ENCODE measurements at regions not wholly inside any gene's neighbourhood (a gene's known extent, or its start where the extent isn't known, plus 50 kb on each side); places are given as distances from the start of the nearest gene placed in this dataset.
"Not testable (repeated sequence)": the region's sequence is repeated elsewhere in the genome, so short reads cannot be mapped to it uniquely, and the experiment has no call there.

DNA sequence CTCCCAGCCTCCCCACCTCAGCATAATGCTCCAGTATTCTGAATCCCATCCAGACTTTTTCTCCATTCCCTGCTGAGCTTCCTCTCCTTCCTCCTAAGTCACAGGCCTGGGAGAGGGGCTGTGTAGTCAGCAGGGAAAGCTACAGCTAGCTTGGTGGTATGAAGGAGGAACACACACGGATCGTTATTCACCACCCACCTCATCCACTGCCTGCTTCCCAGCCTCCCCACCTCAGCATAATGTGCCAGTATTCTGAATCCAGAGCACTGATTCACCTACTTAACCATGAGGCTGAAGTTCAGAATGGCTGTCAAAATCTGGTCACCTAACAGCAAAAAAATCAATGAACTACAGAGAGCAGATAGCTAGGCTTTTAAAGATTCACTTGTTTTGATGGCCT is 806.6 kb upstream of the AMELY start:
- Histone ChIP-seq H3K36me3 (replicated peaks in 1 of 2; ENCODE audit: control insufficient read depth in 1 of 2, insufficient read depth in 2 of 2, low read length in 2 of 2) (no peaks in the 10 kb centered on the region), H3K9ac (ENCODE audit: insufficient read depth, low read length, poor library complexity, severe bottlenecking) (no peak overlapping the region), H3K27me3 (ENCODE audit: control insufficient read depth in 2 of 2, insufficient read depth in 2 of 2, low read length in 2 of 2) (no peaks in the 10 kb centered on the region), H3K4me1 (ENCODE audit: control insufficient read depth in 1 of 2, insufficient read depth in 2 of 2, low read length in 2 of 2) (peaks cover 0 to 19% of the 10 kb centered on the region in 2 donors), H3K4me2 (replicated peaks; ENCODE audit: extremely low read depth, low read length, poor library complexity, severe bottlenecking) (no peak overlapping the region), H3K4me3 (replicated peaks in 1 of 3; ENCODE audit: low read depth in 2 of 3, low read length in 3 of 3) (no peak overlapping the region), H3K79me2 (ENCODE audit: insufficient read depth, low read length) (no peaks in the 10 kb centered on the region), H4K20me1 (ENCODE audit: insufficient read depth, low read length) (no peaks in the 10 kb centered on the region), H2AFZ (ENCODE audit: insufficient read depth, low read depth, low read length, poor library complexity, severe bottlenecking) (no peak overlapping the region), H3K27ac (ENCODE audit: low read depth in 1 of 2, low read length in 2 of 2) (no peak overlapping the region), H3K9me3 (replicated peaks in 1 of 2; ENCODE audit: control insufficient read depth in 1 of 2, insufficient read depth in 1 of 2, low read length in 2 of 2) (no peaks in the 10 kb centered on the region)
- intact Hi-C loops (cut with micrococcal nuclease): no loop called here
- WGBS (ENCODE audit: insufficient coverage): no CpG with 5 or more reads among the region's 2 CpGs
- TF ChIP-seq, protein P1, sequence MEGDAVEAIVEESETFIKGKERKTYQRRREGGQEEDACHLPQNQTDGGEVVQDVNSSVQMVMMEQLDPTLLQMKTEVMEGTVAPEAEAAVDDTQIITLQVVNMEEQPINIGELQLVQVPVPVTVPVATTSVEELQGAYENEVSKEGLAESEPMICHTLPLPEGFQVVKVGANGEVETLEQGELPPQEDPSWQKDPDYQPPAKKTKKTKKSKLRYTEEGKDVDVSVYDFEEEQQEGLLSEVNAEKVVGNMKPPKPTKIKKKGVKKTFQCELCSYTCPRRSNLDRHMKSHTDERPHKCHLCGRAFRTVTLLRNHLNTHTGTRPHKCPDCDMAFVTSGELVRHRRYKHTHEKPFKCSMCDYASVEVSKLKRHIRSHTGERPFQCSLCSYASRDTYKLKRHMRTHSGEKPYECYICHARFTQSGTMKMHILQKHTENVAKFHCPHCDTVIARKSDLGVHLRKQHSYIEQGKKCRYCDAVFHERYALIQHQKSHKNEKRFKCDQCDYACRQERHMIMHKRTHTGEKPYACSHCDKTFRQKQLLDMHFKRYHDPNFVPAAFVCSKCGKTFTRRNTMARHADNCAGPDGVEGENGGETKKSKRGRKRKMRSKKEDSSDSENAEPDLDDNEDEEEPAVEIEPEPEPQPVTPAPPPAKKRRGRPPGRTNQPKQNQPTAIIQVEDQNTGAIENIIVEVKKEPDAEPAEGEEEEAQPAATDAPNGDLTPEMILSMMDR (IDR thresholded peaks at IDR 0.05): no peak
- no peak overlapping the region for H3K27ac Mint-ChIP-seq
- DNase-seq: no peak
- H3K4me3 Mint-ChIP-seq: no peak overlapping the region
- H3K4me1 Mint-ChIP-seq: peaks cover 24% of the 10 kb centered on the region
- no peaks in the 10 kb centered on the region for H3K9me3 Mint-ChIP-seq
- no peaks in the 10 kb centered on the region for H3K27me3 Mint-ChIP-seq (ENCODE audit: low read depth in 3 of 3)
- H3K36me3 Mint-ChIP-seq: no peaks in the 10 kb centered on the region

GRCh38 chrY:7714426-7714825 is 802.9 kb upstream of the AMELY start:
- H3K27me3 ChIP-seq (ENCODE audit: control insufficient read depth in 2 of 2, insufficient read depth in 2 of 2, low read length in 2 of 2): no peaks in the 10 kb centered on the region
- no peak overlapping the region for H3K4me2 ChIP-seq (replicated peaks; ENCODE audit: extremely low read depth, low read length, poor library complexity, severe bottlenecking)
- peaks cover 11% of the 10 kb centered on the region for H3K4me1 Mint-ChIP-seq
- no CpG with 5 or more reads among the region's 2 CpGs for WGBS (ENCODE audit: insufficient coverage)
- H3K36me3 Mint-ChIP-seq: no peaks in the 10 kb centered on the region
- peak overlapping the region in 1 of 7 donors; percentile 63 for H3K27ac Mint-ChIP-seq
- no peaks in the 10 kb centered on the region for H3K27me3 Mint-ChIP-seq (ENCODE audit: low read depth in 3 of 3)
- H3K9me3 ChIP-seq (replicated peaks in 1 of 2; ENCODE audit: control insufficient read depth in 1 of 2, insufficient read depth in 1 of 2, low read length in 2 of 2): no peaks in the 10 kb centered on the region
- H3K79me2 ChIP-seq (ENCODE audit: insufficient read depth, low read length): no peaks in the 10 kb centered on the region
- no peak overlapping the region for H2AFZ ChIP-seq (ENCODE audit: insufficient read depth, low read depth, low read length, poor library complexity, severe bottlenecking)
- H3K27ac ChIP-seq (ENCODE audit: low read depth in 1 of 2, low read length in 2 of 2): no peak overlapping the region
- H3K9me3 Mint-ChIP-seq: peaks cover 0 to 4% (median 0%) of the 10 kb centered on the region in 7 donors
- H3K36me3 ChIP-seq (replicated peaks in 1 of 2; ENCODE audit: control insufficient read depth in 1 of 2, insufficient read depth in 2 of 2, low read length in 2 of 2): no peaks in the 10 kb centered on the region
- peak in 1 of 3 donors; percentile 2 for DNase-seq
- no peak overlapping the region for H3K9ac ChIP-seq (ENCODE audit: insufficient read depth, low read length, poor library complexity, severe bottlenecking)
- intact Hi-C loops (cut with micrococcal nuclease): no loop called here
- peaks cover 0 to 6% of the 10 kb centered on the region in 2 donors for H3K4me1 ChIP-seq (ENCODE audit: control insufficient read depth in 1 of 2, insufficient read depth in 2 of 2, low read length in 2 of 2)
- H3K4me3 Mint-ChIP-seq: no peak overlapping the region
- TF ChIP-seq, protein P1 (IDR thresholded peaks at IDR 0.05): no peak
- H4K20me1 ChIP-seq (ENCODE audit: insufficient read depth, low read length): no peaks in the 10 kb centered on the region
- H3K4me3 ChIP-seq (replicated peaks in 1 of 3; ENCODE audit: low read depth in 2 of 3, low read length in 3 of 3): no peak overlapping the region

- H2AFZ ChIP-seq (ENCODE audit: insufficient read depth, low read depth, low read length, poor library complexity, severe bottlenecking); DNase-seq; H3K9me3 Mint-ChIP-seq; H3K4me1 ChIP-seq (ENCODE audit: control insufficient read depth in 1 of 2, insufficient read depth in 2 of 2, low read length in 2 of 2); H3K9me3 ChIP-seq (replicated peaks in 1 of 2; ENCODE audit: control insufficient read depth in 1 of 2, insufficient read depth in 1 of 2, low read length in 2 of 2); H3K4me3 Mint-ChIP-seq; H4K20me1 ChIP-seq (ENCODE audit: insufficient read depth, low read length); H3K9ac ChIP-seq (ENCODE audit: insufficient read depth, low read length, poor library complexity, severe bottlenecking); H3K27me3 Mint-ChIP-seq (ENCODE audit: low read depth in 3 of 3); H3K4me2 ChIP-seq (replicated peaks; ENCODE audit: extremely low read depth, low read length, poor library complexity, severe bottlenecking); H3K36me3 Mint-ChIP-seq; H3K36me3 ChIP-seq (replicated peaks in 1 of 2; ENCODE audit: control insufficient read depth in 1 of 2, insufficient read depth in 2 of 2, low read length in 2 of 2); H3K27ac ChIP-seq (ENCODE audit: low read depth in 1 of 2, low read length in 2 of 2); H3K4me3 ChIP-seq (replicated peaks in 1 of 3; ENCODE audit: low read depth in 2 of 3, low read length in 3 of 3); H3K27me3 ChIP-seq (ENCODE audit: control insufficient read depth in 2 of 2, insufficient read depth in 2 of 2, low read length in 2 of 2); intact Hi-C loops (cut with micrococcal nuclease); H3K79me2 ChIP-seq (ENCODE audit: insufficient read depth, low read length); H3K27ac Mint-ChIP-seq: not testable (repeated sequence)
- WGBS (ENCODE audit: insufficient coverage): no CpG with 5 or more reads among the region's 3 CpGs
- H3K4me1 Mint-ChIP-seq: peaks cover 13% of the 10 kb centered on the region
Observed at GRCh38 chrY:7713738-7714137, 802.2 kb upstream of the AMELY start.

Measured in CD14-positive monocyte (primary cell).